ENCODE measurements at regions not wholly inside any gene's neighbourhood (a gene's known extent, or its start where the extent isn't known, plus 50 kb on each side); places are given as distances from the start of the nearest gene placed in this dataset.

DNA sequence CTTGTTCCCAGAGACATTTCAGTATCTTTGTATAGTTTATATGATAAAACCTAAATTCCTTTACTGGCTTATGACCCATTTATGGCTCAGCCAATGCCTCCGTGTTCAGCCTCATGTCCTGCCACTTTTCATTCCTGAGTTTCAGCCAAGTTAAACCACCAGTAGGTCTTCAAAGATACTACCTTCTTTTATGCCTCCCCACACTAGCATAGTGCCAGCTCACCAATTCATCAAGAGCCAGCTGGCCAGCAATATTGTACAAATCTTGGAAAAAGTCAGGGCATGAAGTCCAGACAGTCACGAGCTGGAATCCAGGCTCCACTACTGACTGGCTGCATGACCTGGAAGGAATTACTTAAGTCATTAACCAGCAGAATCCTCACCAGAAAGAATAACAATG is 446.0 kb downstream of the GPATCH2 start:
- DNase-seq (ENCODE audit: low read depth in 2 of 2) = peak in 1 of 2 donors; percentile 20
- TF ChIP-seq, protein P1, sequence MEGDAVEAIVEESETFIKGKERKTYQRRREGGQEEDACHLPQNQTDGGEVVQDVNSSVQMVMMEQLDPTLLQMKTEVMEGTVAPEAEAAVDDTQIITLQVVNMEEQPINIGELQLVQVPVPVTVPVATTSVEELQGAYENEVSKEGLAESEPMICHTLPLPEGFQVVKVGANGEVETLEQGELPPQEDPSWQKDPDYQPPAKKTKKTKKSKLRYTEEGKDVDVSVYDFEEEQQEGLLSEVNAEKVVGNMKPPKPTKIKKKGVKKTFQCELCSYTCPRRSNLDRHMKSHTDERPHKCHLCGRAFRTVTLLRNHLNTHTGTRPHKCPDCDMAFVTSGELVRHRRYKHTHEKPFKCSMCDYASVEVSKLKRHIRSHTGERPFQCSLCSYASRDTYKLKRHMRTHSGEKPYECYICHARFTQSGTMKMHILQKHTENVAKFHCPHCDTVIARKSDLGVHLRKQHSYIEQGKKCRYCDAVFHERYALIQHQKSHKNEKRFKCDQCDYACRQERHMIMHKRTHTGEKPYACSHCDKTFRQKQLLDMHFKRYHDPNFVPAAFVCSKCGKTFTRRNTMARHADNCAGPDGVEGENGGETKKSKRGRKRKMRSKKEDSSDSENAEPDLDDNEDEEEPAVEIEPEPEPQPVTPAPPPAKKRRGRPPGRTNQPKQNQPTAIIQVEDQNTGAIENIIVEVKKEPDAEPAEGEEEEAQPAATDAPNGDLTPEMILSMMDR (IDR thresholded peaks at IDR 0.05; ENCODE audit: low read depth, low read length) = no peak
- H3K4me3 ChIP-seq (replicated peaks in 1 of 2; ENCODE audit: low read depth in 2 of 2, low read length in 2 of 2) = no peak overlapping the region

GRCh38 chr1:217182992-217183391 is 447.9 kb downstream of the GPATCH2 start:
- peak in 1 of 2 donors; percentile 18 for DNase-seq (ENCODE audit: low read depth in 2 of 2)
- TF ChIP-seq, protein P1 (IDR thresholded peaks at IDR 0.05; ENCODE audit: low read depth, low read length) = no peak
- H3K4me3 ChIP-seq (replicated peaks in 1 of 2; ENCODE audit: low read depth in 2 of 2, low read length in 2 of 2) = no peak overlapping the region

GRCh38 chr1:217181756-217182155 is 449.1 kb downstream of the GPATCH2 start:
- H3K4me3 ChIP-seq (replicated peaks in 1 of 2; ENCODE audit: low read depth in 2 of 2, low read length in 2 of 2) = no peak overlapping the region
- no peak for DNase-seq (ENCODE audit: low read depth in 2 of 2)
- TF ChIP-seq, protein P1 (IDR thresholded peaks at IDR 0.05; ENCODE audit: low read depth, low read length) = no peak

GRCh38 chr1:217181176-217181746 is 449.6 kb downstream of the GPATCH2 start:
- TF ChIP-seq, protein P1 (IDR thresholded peaks at IDR 0.05; ENCODE audit: low read depth, low read length) = no peak
- no peak overlapping the region for H3K4me3 ChIP-seq (replicated peaks in 1 of 2; ENCODE audit: low read depth in 2 of 2, low read length in 2 of 2)
- DNase-seq (ENCODE audit: low read depth in 2 of 2) = no peak

GRCh38 chr1:217180443-217180842 is 450.4 kb downstream of the GPATCH2 start:
- no peak for DNase-seq (ENCODE audit: low read depth in 2 of 2)
- TF ChIP-seq, protein P1 (IDR thresholded peaks at IDR 0.05; ENCODE audit: low read depth, low read length) = no peak
- no peak overlapping the region for H3K4me3 ChIP-seq (replicated peaks in 1 of 2; ENCODE audit: low read depth in 2 of 2, low read length in 2 of 2)

GRCh38 chr1:217164403-217164802 is 441.2 kb upstream of the ESRRG start:
- DNase-seq (ENCODE audit: low read depth in 2 of 2) = no peak
- no peak overlapping the region for H3K4me3 ChIP-seq (replicated peaks in 1 of 2; ENCODE audit: low read depth in 2 of 2, low read length in 2 of 2)
- TF ChIP-seq, protein P1 (IDR thresholded peaks at IDR 0.05; ENCODE audit: low read depth, low read length) = no peak

DNA sequence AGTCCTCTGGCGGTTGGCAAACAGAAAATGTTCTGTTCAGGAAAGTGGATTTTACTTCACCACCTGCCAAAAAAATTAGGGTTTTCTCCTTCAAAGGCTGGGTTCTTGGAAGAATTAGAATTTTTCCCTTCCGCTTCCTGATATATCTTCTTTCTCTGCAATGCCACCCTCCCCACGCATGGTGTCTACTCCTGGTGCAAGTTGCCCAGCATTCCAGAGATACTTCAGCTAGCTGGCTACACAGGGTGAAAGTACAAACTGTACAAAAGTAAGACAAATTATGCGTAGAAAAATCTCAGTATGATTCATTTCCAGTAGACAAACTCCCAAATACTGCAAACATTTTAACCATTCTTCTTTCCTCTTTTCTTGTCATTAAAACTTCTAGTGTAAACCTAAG is 430.1 kb upstream of the ESRRG start:
- no peak for DNase-seq (ENCODE audit: low read depth in 2 of 2)
- H3K4me3 ChIP-seq (replicated peaks in 1 of 2; ENCODE audit: low read depth in 2 of 2, low read length in 2 of 2) = no peak overlapping the region
- TF ChIP-seq, protein P1 (IDR thresholded peaks at IDR 0.05; ENCODE audit: low read depth, low read length) = no peak

Data from cardiac fibroblast (primary cell).